Fibroblast of skin of right biceps (primary cell): ENCODE measurements at regions not wholly inside any gene's neighbourhood (a gene's known extent, or its start where the extent isn't known, plus 50 kb on each side); places are given as distances from the start of the nearest gene placed in this dataset.
"Not testable (repeated sequence)": the region's sequence is repeated elsewhere in the genome, so short reads cannot be mapped to it uniquely, and the experiment has no call there.

Experiments
- DNase-seq: peaks from one replicate; pipeline ENCODE4 v3.0.0-alpha.2; 2013

DNA sequence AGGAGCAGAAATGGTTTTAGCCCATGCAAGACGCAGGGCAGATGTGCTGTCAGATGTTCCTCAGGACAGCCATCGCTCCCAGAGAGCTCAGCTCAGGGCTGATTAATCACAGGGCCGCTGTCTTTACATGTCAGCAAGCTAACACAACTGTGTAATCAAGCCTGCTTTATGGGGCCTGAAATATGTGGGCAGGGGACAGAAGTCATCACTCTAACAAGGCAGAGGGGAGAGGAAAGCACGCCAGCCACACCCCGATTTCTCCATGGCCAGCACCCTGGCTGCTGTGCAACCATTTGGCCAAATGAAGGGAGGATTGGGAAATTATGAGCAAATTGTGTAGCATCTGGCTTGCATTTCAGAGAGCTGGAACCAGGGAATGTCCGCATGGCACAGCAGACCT lies 368.8 kb downstream of the NPHP4 start:
- DNase-seq: no peak

DNA sequence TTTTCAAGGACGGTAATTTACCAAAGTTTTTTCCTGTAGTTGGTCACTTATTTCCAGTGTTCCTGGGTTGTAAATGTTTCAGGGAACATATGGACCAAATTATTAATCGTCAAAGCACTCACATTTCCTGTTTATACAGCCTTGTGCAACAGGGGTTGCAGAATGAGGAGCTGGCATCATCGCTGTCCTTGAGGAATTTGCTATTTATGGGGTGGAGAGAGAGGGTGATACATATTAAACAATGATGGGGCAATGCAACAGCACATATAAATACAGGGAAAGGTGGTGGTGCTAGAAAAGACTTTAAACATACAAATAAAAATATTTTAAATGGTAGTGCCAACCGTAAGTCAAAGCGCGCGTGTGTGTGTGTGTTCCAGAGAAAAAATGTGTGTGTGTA lies 369.8 kb downstream of the NPHP4 start:
- DNase-seq: no peak

DNA sequence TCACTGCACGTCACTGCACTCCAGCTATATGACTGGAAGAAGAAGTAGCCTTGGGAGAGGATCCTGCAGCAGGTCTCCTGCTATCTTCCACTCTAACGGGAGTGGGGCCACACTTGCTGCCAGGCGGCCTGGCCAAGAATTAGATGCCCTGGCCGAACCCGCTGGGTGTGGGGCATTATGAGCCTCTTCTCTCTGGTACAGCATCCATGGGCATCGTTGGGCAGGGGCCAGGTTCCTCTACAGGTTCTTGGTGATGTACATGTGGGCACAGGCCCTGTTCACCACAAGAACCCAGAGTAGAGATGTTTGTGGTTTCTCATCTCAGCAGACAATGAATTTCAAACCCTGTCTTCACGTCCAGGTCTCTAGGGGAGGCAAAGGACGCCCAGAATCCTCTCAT lies 370.5 kb downstream of the NPHP4 start:
- DNase-seq: no peak

DNA sequence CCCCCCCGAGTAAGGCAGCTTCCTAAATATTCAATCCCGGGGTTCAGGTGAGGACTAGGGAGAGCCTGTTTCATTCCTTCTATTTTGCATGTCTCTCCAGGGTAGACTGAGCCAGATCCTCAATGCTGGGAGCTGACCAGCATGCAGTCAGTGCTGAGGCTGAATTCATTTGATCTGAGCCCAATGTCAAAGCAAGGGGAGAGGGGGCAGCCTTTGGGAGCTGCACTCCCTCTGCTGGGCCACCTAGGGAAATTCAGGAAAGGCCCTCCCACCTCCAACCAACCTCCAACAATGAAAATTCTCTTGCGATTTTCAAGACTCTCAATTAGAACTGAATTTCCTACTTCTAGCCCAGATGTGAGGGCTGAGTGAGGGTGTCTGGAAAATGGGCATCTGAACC lies 371.2 kb downstream of the NPHP4 start:
- no peak for DNase-seq

DNA sequence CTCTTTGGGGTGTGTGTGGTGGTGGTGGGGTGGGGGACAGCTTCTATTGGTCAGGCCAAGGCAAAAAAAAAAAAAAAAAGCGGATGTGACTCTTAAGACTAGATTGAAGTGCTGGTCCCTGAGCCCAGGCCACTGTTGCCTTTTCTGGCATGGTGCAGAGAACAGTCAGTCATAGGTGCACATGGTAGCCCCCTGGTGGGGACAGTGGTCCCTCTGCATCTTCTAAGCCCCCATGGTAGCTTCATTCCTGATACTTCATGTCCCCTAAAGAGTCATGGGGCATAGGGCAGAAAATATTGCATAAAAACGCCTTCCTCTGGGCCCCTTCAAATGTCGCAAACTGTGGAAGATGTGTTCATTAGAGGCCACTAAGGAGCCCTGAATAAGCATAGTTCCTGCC lies 371.8 kb downstream of the NPHP4 start:
- DNase-seq: no peak

DNA sequence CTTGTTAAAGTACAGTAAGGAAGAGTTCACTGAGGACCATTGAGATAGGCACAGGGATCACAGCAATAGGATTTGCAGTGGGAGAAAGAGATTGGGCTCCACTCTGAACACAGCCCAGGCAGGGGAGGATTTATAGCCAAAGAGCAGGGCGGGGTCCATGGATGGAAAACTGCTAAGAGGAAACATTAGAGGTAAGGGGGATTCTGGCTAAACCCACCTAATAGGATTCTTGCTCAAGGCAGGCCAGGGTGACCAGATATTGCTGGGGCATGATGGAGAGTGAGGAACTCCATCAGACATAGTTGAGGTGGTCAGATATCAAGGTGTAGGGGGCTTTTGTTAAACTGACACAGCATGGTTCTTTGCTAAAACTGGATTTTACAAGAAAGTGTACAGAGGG lies 372.8 kb downstream of the NPHP4 start:
- DNase-seq: no peak

DNA sequence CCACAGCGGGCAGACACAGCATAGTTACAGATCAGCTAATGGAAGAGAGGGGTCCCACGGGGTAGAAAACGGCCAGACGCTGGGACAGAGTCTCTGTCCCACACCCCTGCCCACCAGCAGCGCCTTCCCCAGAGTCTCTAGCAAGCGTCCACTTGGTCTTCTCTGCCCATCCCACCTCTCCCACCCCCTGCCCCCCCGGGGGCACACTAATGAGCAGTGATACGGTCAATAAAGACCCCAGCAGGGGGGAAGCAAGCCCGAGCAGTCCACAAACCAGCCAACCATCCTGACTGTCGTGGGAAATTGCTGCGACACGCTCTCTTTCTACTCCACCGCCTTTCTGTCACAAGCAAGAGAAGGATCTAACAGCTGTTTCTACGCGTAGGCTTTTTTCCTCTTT lies 374.7 kb downstream of the NPHP4 start:
- DNase-seq: no peak

DNA sequence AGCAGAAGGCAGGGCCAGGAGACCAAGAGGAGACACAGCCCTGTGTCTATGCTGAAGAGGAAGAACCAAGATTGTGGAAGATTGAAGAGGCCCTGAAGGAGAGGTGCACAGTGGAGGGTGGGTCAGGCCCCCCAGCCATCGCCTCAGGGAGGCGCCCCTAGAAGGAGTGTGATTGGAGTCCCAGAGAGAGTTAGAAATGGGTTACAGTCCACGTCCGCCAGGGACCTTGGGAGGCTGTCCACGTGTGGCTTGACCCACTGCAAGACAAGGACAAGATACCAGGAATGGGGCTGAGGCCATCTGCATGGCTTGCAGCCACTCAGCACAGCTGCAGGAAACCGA lies 375.1 kb downstream of the NPHP4 start:
- DNase-seq: no peak

DNA sequence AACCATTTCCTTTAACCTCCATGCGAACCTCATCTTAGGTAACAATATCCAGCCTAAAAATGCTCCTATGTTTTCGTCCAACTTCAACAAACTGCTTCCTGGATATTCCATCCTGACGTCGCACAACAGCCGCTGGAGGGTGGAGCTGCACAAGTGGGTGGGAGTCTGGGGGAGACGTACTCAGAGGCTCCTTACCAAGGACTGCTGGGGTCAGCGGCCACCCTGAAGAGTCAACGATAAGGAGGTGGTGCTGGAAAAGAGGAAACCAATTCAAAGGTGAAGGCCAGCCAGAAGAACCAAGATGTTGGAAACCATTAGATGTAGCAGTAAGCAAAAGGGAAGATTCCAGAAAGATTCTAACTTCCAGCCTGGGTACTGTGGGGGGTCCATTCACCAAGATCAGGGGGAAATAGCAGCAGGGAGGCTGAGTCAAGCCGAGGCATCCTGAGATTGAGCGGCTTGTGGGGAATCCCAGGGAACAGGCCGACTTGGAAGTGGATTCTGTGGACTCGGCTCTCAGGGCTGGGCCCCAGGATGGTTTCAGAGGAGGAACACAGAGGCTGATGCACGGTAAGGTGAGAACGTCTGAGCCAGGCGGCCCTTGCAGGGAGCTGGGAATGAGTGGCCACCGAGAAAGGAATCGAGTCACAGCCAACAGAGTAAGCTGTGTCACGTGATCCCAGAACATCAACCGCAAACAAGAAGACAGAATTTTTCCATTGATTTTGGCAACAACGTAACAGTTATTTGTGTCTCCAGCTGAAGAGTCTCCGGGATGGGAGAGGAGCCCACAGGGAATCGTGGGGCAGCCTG lies 375.7 kb downstream of the NPHP4 start:
- DNase-seq: no peak

DNA sequence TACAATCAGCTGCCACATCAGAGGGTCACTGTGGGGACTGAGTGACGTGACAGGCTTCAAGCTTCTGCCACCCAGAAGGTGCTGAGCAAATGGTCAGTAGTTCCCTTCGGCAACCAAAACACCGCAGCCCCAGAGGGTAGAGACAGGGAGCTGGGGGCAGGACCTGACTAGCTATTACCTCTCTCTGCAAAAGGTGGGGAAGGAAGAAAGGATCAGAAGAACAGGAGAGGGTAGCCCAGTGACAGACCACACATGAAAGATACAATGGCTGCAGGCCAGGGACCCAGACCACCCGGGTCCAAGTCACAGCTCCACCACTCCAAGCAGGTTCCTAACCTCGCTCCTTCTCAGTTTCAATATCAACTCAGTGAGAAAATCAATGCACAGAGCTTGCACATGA lies 377.1 kb downstream of the NPHP4 start:
- DNase-seq: no peak

DNA sequence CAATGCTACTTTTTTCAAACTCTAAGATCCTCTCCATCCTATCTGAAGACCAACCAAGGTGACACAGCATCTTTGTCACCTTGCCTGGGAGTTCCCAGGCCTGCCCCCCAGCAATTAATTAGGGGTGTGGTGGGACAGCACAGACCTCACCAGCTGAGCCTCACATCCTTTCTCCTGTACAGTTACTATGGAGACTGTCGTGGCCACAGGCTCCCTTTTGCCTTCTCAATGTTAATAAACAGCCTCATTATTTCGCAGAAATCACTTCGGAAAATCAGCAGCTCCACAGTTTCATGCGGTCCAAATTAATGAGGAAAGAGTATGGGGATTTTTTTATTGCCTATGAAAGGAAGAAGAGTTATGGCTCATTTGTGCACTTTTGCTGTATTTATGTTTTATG lies 378.3 kb downstream of the NPHP4 start:
- DNase-seq: no peak

DNA sequence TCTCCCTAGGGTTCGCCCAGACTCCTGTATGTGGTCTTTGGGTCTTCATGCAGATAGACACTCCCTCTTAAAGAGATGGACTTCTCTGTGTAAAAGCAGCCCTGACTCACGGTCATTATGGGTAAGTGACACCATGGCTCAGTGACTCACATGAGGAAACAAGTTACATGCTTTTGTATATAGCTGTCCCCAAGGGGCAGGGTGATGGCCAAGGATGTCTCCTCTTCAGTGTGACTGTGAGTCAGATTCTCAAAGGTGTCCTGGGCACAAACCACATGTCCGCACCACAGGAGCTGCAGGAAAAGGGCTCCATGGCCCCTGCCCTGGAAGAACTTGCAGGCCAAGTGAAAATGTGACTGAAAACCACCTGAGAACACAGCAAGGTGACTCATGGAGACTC lies 380.4 kb downstream of the NPHP4 start:
- no peak for DNase-seq

DNA sequence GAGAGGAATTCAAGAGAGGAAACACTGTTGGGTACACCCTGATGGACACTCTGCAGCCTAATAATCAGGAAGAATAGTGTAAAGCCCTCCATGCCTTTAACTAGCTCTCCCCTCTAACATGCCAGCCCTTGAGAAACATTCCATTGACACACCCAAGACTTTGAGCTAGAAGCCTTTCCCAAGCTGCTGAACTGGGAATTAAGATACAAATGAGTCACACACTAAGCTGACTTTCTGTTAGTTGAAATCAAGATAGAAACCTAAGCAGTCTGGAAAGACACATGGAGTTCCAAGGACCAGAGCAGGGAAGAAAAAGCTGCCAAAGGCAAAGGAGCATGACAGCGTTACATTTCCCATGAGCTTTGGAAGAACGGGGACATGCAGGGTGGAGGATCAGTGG lies 380.8 kb downstream of the NPHP4 start:
- DNase-seq: no peak

DNA sequence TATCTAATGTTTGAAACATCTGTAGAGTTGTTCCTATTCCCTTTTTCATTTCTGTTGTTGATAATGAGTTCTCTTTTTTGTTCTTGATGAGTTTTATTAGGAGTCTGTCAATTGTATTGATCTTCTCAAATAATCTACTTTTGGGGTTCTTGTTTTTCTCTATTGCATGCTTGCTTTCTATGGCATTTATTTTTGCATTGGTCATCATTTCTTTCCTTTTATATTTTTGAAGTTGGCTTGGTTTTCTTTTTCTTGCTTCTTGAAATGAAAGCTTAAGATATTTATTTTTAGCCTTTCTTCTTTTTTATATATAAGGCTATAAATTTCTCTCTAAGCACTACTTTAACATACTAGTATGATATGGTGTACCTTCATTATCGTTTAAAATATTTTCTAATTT lies 381.8 kb downstream of the NPHP4 start:
- no peak for DNase-seq

DNA sequence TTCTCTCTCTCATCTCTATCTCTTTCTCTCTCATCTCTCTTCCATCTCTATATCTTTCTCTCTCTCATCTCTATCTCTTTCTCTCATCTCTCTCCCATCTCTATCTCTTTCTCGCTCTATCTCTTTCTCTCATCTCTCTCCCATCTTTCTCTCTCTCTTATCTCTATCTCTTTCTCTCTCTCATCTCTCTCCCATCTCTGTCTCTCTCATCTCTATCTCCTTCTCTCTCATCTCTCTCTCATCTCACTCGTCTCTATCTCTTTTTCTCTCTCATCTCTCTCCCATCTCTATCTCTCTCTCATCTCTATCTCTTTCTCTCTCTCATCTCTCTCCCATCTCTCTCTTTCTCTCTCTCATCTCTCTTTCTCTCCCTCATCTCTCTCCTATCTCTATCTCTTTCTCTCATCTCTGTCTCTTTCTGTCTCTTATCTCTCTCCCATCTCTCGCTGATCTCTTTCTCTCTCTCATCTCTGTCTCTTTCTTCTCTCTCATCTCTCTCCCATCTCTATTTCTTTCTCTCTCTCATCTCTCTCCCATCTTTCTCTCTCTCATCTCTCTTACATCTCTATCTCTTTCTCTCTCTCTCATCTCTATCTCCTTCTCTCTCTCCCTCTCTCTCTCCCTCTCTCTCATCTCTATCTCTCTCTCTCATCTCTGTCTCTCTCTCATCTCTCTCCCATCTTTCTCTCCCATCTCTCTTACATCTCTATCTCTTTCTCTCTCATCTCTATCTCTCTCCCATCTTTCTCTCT lies 388.7 kb downstream of the NPHP4 start:
- DNase-seq: no peak

DNA sequence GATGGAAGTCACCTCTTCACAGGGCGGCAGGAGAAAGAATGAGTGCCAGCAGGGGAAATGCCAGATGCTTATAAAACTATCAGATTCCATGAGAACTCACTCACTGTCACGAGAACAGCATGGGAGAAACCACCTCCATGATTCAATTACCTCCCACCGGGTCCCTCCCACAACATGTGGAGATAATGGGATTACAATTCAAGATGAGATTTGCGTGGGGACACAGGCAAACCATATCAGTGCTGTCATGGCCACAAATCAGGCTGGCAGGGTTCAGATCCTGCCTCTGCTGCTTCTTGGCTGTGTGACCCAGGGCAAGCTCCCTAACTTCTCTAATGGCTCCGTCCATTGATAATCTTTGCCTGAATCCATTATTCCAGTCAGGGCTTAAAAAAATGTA lies 389.5 kb downstream of the NPHP4 start:
- DNase-seq: not testable (repeated sequence)

DNA sequence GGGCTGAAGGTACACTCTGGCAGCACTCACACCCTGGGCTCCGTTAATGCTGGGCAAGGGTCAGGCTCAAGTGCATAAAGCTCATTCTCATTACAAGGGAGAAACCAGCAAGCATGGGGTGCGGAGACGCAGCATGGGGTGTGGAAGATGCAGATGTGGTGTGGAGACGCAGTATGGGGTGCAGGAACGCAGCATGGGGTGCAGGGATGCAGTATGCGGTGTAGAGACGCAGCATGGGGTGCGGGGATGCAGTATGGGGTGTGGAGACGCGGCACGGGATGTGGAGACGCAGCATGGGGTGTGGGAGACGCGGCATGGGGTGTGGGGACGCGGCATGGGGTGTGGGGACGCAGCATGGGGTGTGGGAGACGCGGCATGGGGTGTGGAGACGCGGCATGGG lies 390.7 kb downstream of the NPHP4 start:
- DNase-seq: no peak

DNA sequence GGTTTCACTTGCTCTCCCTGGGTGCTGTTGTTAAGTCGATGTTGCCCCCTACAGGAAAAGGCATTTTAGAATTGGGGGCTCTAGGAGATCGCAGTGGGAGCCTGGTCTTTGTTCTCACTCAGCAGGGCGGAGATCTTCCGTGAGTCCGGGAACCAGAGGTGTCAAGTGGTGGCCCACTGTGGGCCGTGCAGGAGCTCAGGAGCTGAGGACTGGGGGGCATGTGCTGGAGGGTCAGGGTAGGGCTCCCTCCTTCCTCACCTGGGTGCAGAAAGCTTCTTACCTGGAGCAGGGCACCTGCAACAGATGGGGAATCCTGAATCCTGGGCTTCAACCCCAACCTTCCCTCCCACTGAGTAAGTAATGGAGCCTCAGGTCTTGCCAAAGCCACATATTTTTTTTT lies 392.7 kb downstream of the NPHP4 start:
- DNase-seq: no peak

DNA sequence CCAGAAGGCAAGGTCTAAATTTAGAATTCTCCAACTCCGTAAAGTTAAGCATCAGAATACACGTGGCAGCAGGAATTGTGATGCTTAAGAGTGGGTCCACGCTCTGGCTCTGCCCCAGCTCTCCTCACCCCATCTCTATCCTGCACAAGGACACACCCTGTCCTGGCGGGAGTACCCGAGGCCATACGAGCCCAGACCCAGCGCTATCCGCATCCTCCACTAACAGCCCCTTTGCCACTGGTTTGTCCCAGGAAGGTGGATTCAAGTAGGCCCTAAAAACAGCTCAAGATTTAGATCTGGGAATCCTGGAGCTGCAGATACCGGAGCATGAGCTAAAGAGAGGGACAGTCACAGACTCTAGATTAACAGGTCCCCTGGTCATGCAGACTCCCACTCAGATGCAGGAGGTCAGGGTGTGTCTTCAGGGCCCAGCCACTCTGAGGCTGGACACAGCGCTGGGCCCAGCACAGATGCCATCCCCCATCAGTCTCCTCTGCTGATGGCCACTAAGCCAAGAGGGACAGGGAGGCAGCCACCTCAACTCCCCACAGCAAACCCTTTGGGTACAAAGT lies 393.3 kb downstream of the NPHP4 start:
- no peak for DNase-seq

DNA sequence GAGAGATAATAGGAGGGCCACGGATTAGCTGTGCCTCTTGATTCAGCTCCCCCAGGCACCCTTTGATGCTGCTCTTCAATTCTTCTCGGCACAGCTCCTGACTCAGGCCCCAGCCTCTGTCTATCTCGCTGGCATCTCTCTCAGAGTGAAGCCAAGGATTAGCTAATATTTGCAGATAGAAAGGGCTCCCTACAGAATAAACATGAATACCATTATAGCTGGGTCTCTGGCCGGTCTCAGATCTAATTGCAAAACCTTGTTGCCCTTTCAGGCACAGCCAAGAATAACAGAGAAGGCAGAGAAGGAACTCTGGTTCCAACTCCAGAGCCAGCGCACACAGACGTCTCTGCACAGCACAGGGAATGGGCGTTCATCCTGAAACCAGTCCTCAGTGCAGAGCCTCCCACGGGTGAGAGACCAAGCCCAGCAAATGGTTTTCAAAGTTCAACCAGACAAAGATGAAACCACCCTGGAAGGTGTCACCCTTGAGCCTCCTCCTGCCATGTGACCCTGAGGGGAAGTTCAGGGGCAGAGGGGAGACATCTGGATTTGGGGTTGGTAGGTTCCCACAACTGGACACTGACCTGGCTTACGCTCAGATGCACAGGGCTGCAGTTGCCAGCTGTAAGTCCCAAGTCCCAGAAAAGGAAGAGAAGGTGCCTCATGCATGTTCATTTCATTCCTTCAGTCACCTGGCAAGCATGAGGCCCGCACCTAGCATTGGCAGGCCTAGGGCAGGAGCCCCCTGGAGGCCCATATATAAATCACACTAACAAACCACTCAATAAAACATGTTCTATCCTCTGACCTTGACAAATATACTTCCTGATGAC lies 394.0 kb downstream of the NPHP4 start:
- no peak for DNase-seq

DNA sequence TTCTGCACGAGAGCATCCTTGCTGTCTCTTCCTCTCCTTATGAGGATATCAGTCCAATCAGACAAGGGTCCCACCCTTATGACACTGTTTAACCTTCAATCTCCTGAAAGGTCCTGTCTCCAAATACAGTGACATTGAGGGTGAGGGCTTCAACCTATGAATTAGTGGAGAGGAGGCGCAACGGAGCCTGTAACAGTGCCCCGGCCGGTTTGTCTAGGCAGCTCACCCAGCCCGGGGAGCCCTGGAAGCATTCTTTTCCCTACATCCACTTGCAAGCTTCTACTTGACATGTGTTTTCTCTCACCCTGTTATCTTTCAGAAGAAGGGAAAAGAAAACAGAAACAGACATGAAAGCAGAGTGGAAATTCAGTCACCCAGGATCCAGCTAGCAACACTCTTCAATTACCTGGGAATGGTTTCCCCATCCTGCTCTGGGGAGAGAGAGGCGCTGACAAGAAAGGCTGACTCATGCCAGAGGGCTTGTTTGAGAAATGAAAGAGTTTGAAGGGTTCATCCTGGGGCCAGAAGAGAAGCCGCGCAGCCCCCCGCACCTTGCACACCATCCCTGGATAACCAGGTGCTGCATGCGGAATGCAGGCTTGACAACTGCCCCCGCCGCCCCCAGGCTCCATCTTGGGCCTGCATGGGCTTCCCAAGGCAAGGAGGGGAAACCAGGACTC lies 394.9 kb downstream of the NPHP4 start:
- DNase-seq: no peak

DNA sequence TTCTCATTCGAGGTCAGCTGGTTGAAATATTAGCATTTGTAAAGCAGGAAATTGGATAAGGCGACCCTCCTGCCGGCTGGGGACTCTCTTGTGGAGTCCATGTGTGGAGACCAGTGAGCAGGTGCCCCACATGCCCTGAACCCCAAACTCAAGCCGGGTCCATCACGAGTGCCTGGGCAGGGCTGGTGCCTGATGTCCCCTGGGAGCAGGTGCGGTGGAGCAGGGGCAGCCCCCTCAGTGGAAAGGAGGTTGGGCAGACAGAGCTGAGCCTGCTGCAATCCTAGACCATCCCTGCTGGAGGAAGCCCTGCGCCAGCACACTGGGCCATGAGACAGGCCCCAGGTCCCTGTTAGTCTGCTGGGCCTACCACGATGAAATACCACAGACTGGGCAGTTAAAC lies 395.6 kb downstream of the NPHP4 start:
- no peak for DNase-seq
